GM12878 (cell line): ENCODE measurements at regions not wholly inside any gene's neighbourhood (a gene's known extent, or its start where the extent isn't known, plus 50 kb on each side); places are given as distances from the start of the nearest gene placed in this dataset.

Source experiments
- ATAC-seq: fragments of 200-7000 bp; cut with Tn5 transposase; 3 replicates; pipeline ENCODE4 v1.9.1; 2020; ENCODE audit warnings: mild to moderate bottlenecking, moderate library complexity
- BruUV-seq: library from RNA; stranded (reverse); fragments of 400-500 nt; replicated peaks from 2 replicates; lab custom pipeline; 2021; lab: Mats Ljungman, UMichigan
- CTCF ChIA-PET: fragments of 300-600 bp; sonication (Branson Sonifier 250); formaldehyde crosslinking; extraction: SDS; loops from one replicate; lab custom pipeline; 2021; ENCODE audit warnings: inconsistent platforms; lab: Yijun Ruan, JAX
- POLR2A ChIA-PET: fragments of 350-600 bp; formaldehyde crosslinking; extraction: SDS; loops from one replicate; lab custom pipeline; 2021; ENCODE audit warnings: inconsistent platforms; lab: Charles Lee
- RAD21 ChIA-PET: fragments of 300-600 bp; sonication (Branson Sonifier 250); formaldehyde crosslinking; loops from one replicate; lab custom pipeline; 2023; ENCODE audit warnings: antibody characterized with exemption; ENCODE audit not compliant: unreplicated experiment; lab: Charles Lee
- SMC1A ChIA-PET: fragments of 300-600 bp; sonication (Branson Sonifier 250); formaldehyde crosslinking; loops from one replicate; lab custom pipeline; 2023; ENCODE audit not compliant: unreplicated experiment, uncharacterized antibody; lab: Charles Lee
- DNase-seq: peaks from one replicate; pipeline ENCODE4 v3.0.0-alpha.2; 2011; ENCODE audit warnings: low read depth, low spot score
- FAIRE-seq: peaks from 3 replicates; lab custom pipeline; 2011; peaks lifted over from hg19 to GRCh38; lab: Jason Lieb, UNC
- H2AFZ ChIP-seq: 2 replicates; pipeline ENCODE4 v1.6.0; 2011; ENCODE audit warnings: low read depth, low read length, control low read depth; ENCODE audit not compliant: control insufficient read depth
- H3K27ac ChIP-seq: 2 replicates; pipeline ENCODE4 v1.5.1; 2011; ENCODE audit warnings: control low read depth; ENCODE audit not compliant: control insufficient read depth, insufficient read depth
- H3K27me3 ChIP-seq, 2 experiments: replicated peaks in 1 of 2; 2 replicates each; pipeline versions ENCODE4 v1.6.0 to v1.6.1; 2011; ENCODE audit warnings: low read length in 1 of 2; ENCODE audit not compliant: control insufficient read depth in 2 of 2, insufficient read depth in 2 of 2
- H3K36me3 ChIP-seq, 2 experiments: 2 replicates each; pipeline ENCODE4 v1.5.1; 2011; ENCODE audit warnings: low read length in 1 of 2; ENCODE audit not compliant: control insufficient read depth in 2 of 2, insufficient read depth in 2 of 2
- H3K4me1 ChIP-seq: 2 replicates; pipeline ENCODE4 v1.6.1; 2011; ENCODE audit warnings: mild to moderate bottlenecking, low read length, moderate library complexity, mixed read lengths; ENCODE audit not compliant: control insufficient read depth, insufficient read depth
- H3K4me2 ChIP-seq: 2 replicates; pipeline ENCODE4 v1.6.0; 2011; ENCODE audit warnings: control low read depth; ENCODE audit not compliant: control insufficient read depth, insufficient read depth
- H3K4me3 ChIP-seq: fragments of 200-600 bp; sonication (generic); 2 replicates; pipeline ENCODE4 v1.5.1; 2016
- H3K79me2 ChIP-seq: 2 replicates; pipeline ENCODE4 v1.6.0; 2011; ENCODE audit warnings: low read length; ENCODE audit not compliant: control insufficient read depth, insufficient read depth
- H3K9ac ChIP-seq: 2 replicates; pipeline ENCODE4 v1.8.0; 2011; ENCODE audit warnings: low read length, control low read depth, mixed read lengths; ENCODE audit not compliant: control insufficient read depth, insufficient read depth
- H3K9me3 ChIP-seq: replicated peaks from 3 replicates; pipeline ENCODE4 v1.5.1; 2011; ENCODE audit warnings: mild to moderate bottlenecking, low read length; ENCODE audit not compliant: control insufficient read depth, insufficient read depth
- H4K20me1 ChIP-seq: 2 replicates; pipeline ENCODE4 v1.6.0; 2011; ENCODE audit not compliant: control insufficient read depth, insufficient read depth
- E2F8 ChIP-seq: fragments of 450-650 bp; IDR thresholded peaks from 2 replicates; pipeline ENCODE4 v1.6.1; 2018; ENCODE audit warnings: mild to moderate bottlenecking, low read depth, moderate library complexity; ENCODE audit not compliant: partially characterized antibody
- ESRRA ChIP-seq: IDR thresholded peaks from 2 replicates; pipeline ENCODE4 v1.6.1; 2012; ENCODE audit warnings: mild to moderate bottlenecking, low read length, improper control_type of control experiment
- IRF4 ChIP-seq: IDR thresholded peaks from 2 replicates; pipeline ENCODE4 v1.6.1; 2011; ENCODE audit warnings: low read depth, low read length
- MAX ChIP-seq: IDR thresholded peaks from 2 replicates; pipeline ENCODE4 v1.6.1; 2012; ENCODE audit warnings: low read depth, low read length, improper control_type of control experiment
- WRNIP1 ChIP-seq: IDR thresholded peaks from 2 replicates; pipeline ENCODE4 v1.6.1; 2011; ENCODE audit warnings: low read depth, low read length, improper control_type of control experiment, borderline replicate concordance
- ZNF217 ChIP-seq: fragments of 450-650 bp; IDR thresholded peaks from 2 replicates; pipeline ENCODE4 v1.6.1; 2017; ENCODE audit warnings: antibody characterized with exemption, mild to moderate bottlenecking
- WGBS: methylation state at CpG from one replicate; pipeline ENCODE4 v1.1.6; 2016; ENCODE audit warnings: low lambda C conversion rate; ENCODE audit not compliant: insufficient replicate concordance, insufficient coverage; ENCODE audit errors: missing lambda C conversion rate; 5-methylcytosine and 5-hydroxymethylcytosine counted together
- in situ Hi-C: fragments of 300-500 bp; cut with MboI; formaldehyde crosslinking; loops from 9 replicates; pipeline ENCODE4 v1.14.3; 2018; ENCODE audit warnings: mixed read lengths
- intact Hi-C: fragments of 100-400 bp; cut with micrococcal nuclease; formaldehyde crosslinking; loops from one replicate; pipeline ENCODE4 v1.14.2; 2022; ENCODE audit not compliant: unreplicated experiment

GRCh38 chr18:57891707-57892391 lies 88.7 kb upstream of the ATP8B1 start:
- Histone ChIP-seq H3K9me3 (peaks cover 9% of the 10 kb centered on the region; the same call in 2 of the 3 replicates), H3K36me3 (no peaks in the 10 kb centered on the region), H3K4me1 (peaks cover 8% of the 10 kb centered on the region), H3K9ac (no peak overlapping the region), H3K4me2 (peak overlapping the region; percentile 15; the same call in 1 of the 2 replicates), H3K27ac (no peak overlapping the region; the same call in 1 of the 2 replicates), H4K20me1 (no peaks in the 10 kb centered on the region), H3K27me3 (no peaks in the 10 kb centered on the region), H3K4me3 (no peak overlapping the region), H3K79me2 (no peaks in the 10 kb centered on the region), H2AFZ (no peak overlapping the region)
- intact Hi-C loops, result loop anchor here (10.0 kb wide), 1 partner anchor 873 kb away; no protein-coding TSS in a partner anchor
- BruUV-seq, result no TSS peak
- ChIA-PET SMC1A (interaction anchor here (1.3 to 1.4 kb wide), 2 partner anchors 10 to 127 kb away, joined by 3 to 5 read pairs; no protein-coding TSS in a partner anchor), RAD21 (interaction anchor here (1.0 to 2.0 kb wide), 3 partner anchors 10 to 289 kb away, joined by 3 to 7 read pairs (median 3); no protein-coding TSS in a partner anchor), POLR2A (no interaction called here), CTCF (interaction anchor here (0.8 to 3.1 kb wide), 3 partner anchors 10 to 289 kb away, joined by 3 to 17 read pairs (median 5); no protein-coding TSS in a partner anchor)
- DNase-seq (no peak), FAIRE-seq (no peak), ATAC-seq (peak; percentile 41)
- in situ Hi-C loops, result no loop called here
- 0% methylated on average over 2 of the region's 2 CpGs for WGBS
- TF ChIP-seq IRF4 (no peak), E2F8 (no peak), ESRRA (no peak), WRNIP1 (no peak), ZNF217 (no peak), MAX (no peak)
